HG03558 (cell line): ENCODE measurements at regions not wholly inside any gene's neighbourhood (a gene's known extent, or its start where the extent isn't known, plus 50 kb on each side); places are given as distances from the start of the nearest gene placed in this dataset.

Experiments
- ATAC-seq: cut with Tn5 transposase; IDR thresholded peaks from one replicate; pipeline ENCODE4 v1.9.1; 2021; ENCODE audit warnings: moderate number of reproducible peaks; ENCODE audit not compliant: unreplicated experiment; ENCODE audit errors: extremely low read depth

- ATAC-seq, result no peak
Observed at GRCh38 chr2:158011055-158011771, 90.5 kb upstream of the UPP2 start.

GRCh38 chr2:158009399-158009798 is 92.3 kb upstream of the UPP2 start:
- no peak for ATAC-seq

- ATAC-seq, result no peak
Observed at GRCh38 chr2:158006961-158007719, 94.5 kb upstream of the UPP2 start.

GRCh38 chr2:158004126-158004764 is 97.4 kb upstream of the UPP2 start:
- ATAC-seq, result no peak

GRCh38 chr2:158002079-158002478 is 99.6 kb upstream of the UPP2 start:
- no peak for ATAC-seq

GRCh38 chr2:157996799-157997198 is 104.9 kb upstream of the UPP2 start:
- ATAC-seq, result no peak

GRCh38 chr2:157995117-157995516 is 106.6 kb upstream of the UPP2 start:
- no peak for ATAC-seq

- no peak for ATAC-seq
Observed at GRCh38 chr2:157991932-157992331, 109.7 kb upstream of the UPP2 start.

GRCh38 chr2:157990173-157990572 is 111.5 kb upstream of the UPP2 start:
- ATAC-seq, result no peak

GRCh38 chr2:157989227-157989626 is 112.4 kb upstream of the UPP2 start:
- ATAC-seq, result no peak

GRCh38 chr2:157986761-157987160 is 110.6 kb upstream of the ACVR1 start:
- ATAC-seq, result no peak

GRCh38 chr2:157984866-157985265 is 108.7 kb upstream of the ACVR1 start:
- no peak for ATAC-seq

GRCh38 chr2:157980020-157980419 is 103.9 kb upstream of the ACVR1 start:
- no peak for ATAC-seq

GRCh38 chr2:157971702-157972101 is 95.6 kb upstream of the ACVR1 start:
- ATAC-seq, result no peak

GRCh38 chr2:157967856-157968255 is 91.7 kb upstream of the ACVR1 start:
- no peak for ATAC-seq

GRCh38 chr2:157959249-157959648 is 83.1 kb upstream of the ACVR1 start:
- ATAC-seq, result no peak

GRCh38 chr2:157957596-157957995 is 81.5 kb upstream of the ACVR1 start:
- no peak for ATAC-seq

- ATAC-seq, result no peak
Observed at GRCh38 chr2:157952558-157952957, 76.4 kb upstream of the ACVR1 start.

GRCh38 chr2:157948856-157949255 is 72.7 kb upstream of the ACVR1 start:
- no peak for ATAC-seq

GRCh38 chr2:157946919-157947557 is 70.9 kb upstream of the ACVR1 start:
- ATAC-seq, result no peak

GRCh38 chr2:157940024-157940423 is 63.9 kb upstream of the ACVR1 start:
- ATAC-seq, result no peak
